ENCODE measurements at regions not wholly inside any gene's neighbourhood (a gene's known extent, or its start where the extent isn't known, plus 50 kb on each side); places are given as distances from the start of the nearest gene placed in this dataset.
"Not testable (repeated sequence)": the region's sequence is repeated elsewhere in the genome, so short reads cannot be mapped to it uniquely, and the experiment has no call there.

- DNase-seq, result no peak
Observed at GRCh38 chr18:1149709-1150108, 245.0 kb downstream of the ADCYAP1 start.

- no peak for DNase-seq
Observed at GRCh38 chr18:1150344-1150743, 245.7 kb downstream of the ADCYAP1 start.

GRCh38 chr18:1152958-1153357 is 248.3 kb downstream of the ADCYAP1 start:
- DNase-seq, result not testable (repeated sequence)

- DNase-seq, result no peak
Observed at GRCh38 chr18:1173593-1173992, 268.9 kb downstream of the ADCYAP1 start.

GRCh38 chr18:1177232-1177631 is 272.6 kb downstream of the ADCYAP1 start:
- no peak for DNase-seq

DNA sequence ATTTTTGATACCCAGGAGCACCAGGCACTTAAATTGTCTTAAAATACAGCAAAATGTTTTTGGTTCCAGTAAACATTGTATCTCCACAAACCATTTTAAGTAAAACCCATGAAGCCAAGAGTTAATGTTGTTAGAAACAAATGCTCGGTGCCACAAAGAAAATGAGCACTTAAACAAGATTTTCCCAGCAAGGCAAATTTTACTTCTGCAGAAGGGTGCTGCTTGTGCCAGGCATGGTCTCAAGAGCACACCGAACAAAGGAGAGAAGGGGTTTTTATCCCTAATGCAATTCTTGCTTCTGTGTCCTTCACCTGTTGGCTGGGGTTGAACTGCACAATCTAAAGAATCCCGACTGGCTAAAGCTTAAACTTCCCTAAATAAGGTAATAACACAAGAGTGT is 286.7 kb downstream of the ADCYAP1 start:
- DNase-seq, result no peak

- DNase-seq, result no peak
Observed at GRCh38 chr18:1213126-1213525, 308.5 kb downstream of the ADCYAP1 start.

DNA sequence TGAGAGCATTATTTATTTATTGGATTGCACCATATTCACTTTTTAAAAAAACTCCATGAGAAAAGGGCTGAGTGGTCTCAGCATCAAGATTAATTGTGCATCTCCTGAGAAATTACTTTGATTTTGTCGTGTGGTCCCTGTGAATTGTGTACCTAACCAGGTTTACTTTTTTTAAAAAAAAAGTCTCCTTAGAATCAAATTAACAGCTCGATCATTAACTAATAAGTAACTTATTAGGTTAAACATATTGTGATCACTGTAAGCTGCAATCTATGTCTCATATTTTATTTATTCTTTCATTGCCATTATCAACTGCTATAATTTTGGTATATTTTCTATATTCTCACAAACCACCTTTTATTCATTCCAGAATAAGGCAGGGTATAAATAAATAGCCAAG is 318.2 kb downstream of the ADCYAP1 start:
- no peak for DNase-seq

- no peak for DNase-seq
Observed at GRCh38 chr18:1227025-1227424, 322.4 kb downstream of the ADCYAP1 start.

DNA sequence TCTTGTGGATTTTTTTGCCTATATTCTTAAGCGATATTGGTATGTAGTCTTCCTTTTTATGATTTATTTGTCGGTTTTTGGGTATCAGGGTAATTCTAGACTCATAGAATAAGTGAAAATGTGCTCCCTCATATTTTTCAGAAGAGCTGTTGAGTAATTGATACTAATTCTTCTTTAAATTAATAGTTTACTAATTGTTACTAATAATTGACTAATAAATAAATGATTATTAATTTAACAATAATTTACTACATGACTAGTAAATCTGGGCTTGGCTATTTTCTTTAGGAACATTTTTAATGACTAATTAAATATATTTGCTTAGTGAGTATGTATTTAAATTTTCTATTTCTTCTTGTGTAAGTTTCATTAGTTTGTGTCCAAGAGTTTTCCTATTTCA is 325.0 kb downstream of the ADCYAP1 start:
- no peak for DNase-seq

GRCh38 chr18:1232867-1233266 is 328.2 kb downstream of the ADCYAP1 start:
- no peak for DNase-seq

- DNase-seq, result no peak
Observed at GRCh38 chr18:1240701-1241100, 336.0 kb downstream of the ADCYAP1 start.

GRCh38 chr18:1244397-1245122 is 339.9 kb downstream of the ADCYAP1 start:
- DNase-seq, result no peak

GRCh38 chr18:1246827-1247226 is 342.2 kb downstream of the ADCYAP1 start:
- no peak for DNase-seq

DNA sequence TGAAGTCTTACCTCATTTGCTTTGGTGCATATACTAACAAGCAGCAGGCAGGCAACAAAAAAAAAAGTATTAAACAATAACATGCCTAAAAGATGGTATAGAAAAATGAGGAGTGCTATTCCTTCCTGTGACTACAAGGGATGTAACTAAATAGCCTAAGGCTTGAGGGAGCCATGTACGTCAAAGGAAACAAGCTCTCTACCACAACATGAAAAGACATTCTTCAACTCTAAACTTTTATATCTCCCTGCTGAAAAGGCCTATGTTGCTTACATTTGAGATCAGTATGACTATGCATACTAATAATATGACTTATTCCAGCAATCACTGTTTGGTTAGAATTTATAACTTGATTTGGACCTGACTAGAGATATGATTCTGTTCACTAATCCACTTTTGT is 347.9 kb downstream of the ADCYAP1 start:
- no peak for DNase-seq

- no peak for DNase-seq
Observed at GRCh38 chr18:1252936-1253335, 348.3 kb downstream of the ADCYAP1 start.

DNA sequence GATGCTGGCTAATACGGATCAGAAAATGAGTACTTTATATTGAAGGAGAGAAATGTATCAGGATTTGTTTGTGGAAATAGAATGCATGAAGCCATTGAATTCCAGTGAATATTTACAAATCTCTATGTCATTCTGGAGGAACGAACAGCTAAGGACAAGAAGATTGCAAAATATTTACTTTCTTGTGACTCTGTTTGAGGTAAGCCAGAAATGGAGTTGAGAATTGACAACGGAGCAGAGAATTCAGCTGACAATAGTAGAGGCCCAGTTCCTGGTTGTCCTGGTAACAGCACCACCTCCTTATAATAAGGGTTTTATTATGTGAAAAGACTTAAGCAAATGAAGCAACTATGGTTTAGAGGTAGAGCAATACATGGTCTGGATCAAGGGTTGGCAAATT is 349.2 kb downstream of the ADCYAP1 start:
- DNase-seq, result no peak

DNA sequence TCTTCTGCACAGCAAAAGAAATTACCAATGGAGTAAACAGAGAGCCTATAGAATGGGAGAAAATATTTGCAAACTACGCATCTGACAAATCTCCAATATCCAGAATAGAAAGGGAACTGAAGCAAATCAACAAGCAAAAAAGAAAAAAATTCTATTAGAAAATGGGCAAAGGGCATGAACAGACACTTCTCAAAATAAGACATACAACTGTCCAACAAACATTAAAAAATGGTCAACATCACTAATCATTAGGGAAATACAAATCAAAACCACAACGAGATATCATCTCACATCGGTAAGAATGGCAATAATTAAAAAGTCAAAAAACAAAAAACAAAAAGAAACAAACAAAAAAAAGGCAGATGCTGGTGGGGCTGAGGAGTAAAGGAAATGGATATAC is 356.4 kb downstream of the ADCYAP1 start:
- no peak for DNase-seq

DNA sequence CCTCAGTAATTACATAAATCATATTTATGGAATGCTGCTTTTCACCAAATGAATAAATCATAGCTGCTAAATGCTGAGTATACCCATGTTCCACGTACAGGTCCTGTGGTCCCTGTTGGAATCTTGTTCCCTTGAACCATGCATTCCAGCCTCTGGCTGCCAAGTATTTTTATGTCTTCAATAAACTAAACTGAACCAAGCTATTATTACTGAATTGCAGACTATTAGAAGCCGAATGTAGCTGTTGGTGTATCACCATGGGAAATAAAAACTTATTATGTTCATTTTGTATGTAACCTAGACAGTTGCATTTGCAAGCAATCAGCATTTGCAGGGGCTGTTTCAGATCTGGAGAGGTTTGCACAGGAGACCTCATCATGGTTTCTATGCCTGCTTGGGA is 362.4 kb downstream of the ADCYAP1 start:
- DNase-seq, result no peak

DNA sequence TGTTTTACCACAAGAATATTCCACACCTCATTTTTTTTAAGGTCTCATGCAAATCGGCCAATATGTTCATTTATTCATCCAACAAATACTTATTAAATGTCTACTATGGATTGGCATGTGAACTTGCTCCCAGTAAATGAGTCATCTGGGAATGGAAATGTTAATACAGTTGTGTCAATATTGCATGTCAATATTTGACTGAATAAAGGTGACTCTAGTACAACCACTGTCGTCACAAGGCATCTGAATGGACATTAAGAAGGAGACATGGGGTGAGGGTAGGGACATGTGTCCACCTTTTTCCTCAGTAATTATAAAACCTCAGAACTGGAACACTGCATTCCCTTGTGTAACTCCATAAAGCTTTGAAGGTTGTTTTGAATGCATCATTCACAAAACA is 365.4 kb downstream of the ADCYAP1 start:
- DNase-seq, result no peak

DNA sequence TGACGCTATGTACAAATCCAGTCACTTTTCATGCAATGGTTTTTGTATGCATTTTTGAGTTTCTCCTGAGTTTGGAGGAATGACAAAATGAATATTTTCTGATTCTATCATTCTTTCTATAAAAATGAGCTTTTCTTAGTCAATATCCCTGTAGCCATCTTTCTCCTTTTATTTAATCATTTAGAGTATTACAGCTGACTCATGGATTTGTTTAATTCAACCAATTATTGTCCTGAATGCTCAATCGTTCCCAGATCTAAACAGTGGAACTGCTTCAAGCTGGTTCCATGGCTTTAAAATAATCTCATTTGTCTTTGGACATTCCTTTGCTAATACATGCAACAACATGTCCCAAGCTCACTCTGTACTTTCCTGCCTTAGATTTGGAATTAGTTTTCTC is 368.8 kb downstream of the ADCYAP1 start:
- DNase-seq, result no peak

DNA sequence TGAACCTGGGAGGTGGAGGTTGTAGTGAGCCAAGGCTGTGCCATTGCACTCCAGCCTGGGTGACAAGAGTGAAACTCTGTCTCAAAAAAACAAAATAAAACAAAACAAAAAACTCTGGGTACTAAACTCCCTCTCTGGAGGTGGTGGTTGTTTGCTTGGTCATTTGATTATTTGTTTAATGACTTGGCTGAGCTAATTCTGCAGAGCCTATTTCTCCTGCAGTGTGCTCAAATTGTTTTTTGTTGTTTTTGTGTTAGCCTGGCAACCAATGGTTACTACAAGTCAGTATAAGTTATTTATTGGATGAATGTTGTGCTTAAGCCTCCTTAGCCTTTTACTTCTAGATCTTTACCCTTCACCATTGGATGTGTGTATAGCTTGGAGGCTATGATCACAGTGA is 387.5 kb downstream of the ADCYAP1 start:
- no peak for DNase-seq

DNA sequence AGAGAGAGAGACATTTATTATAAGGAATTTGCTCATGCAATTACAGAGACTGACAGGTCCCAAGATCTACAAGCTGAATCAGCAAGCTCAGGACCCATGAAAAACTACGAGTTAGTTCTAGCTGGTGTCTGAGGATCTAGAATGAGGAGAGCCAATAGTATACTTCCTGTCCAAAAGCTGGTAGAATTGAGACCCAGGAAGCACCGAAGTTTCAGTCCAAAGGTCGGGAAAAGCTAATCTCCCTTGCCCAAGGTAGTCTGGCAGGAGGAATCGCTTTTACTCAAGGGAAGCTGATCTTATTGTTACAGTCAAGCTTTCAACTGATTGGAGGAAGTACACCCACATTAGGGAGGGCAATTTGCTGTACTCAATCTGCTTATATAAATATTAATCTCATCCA is 389.6 kb downstream of the ADCYAP1 start:
- DNase-seq, result no peak

DNA sequence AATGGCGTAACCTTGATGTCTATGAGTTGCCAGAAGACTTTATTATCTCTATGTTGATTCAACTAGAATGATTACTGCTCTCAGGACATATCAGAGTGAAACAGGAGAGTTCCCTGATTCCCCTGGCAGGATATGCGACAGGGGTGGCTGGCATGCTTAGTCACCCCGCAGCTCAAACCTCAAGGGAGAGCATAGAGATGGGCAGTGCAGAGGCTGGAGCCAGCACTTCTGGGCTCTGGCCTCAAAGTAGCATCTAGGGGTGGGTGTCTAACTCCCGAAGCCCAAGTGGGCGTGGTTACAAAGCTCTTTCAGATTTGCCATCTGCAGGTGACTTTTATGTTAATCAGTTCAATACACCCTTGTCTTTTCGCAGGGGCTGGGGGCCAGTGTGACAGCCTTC is 391.6 kb downstream of the ADCYAP1 start:
- DNase-seq, result no peak

DNA sequence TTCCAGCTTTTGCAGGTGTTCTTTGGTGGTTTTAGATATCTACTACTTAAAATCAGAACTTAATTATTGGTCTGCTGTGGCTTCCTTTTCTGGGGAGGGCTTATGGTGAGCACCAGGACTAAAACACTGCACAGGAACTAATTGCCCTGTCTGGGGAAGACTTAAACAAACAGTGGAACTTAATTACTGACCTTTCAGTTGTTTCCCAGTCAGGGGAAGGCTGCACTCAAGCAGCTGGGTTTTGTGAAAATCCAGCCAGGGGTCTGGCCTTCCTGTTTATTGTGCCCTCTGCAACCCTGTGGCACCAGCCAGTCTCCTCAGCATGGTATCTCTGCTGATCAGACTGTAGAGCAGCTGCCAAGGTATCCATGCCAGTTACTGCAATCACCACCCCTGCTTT is 398.2 kb downstream of the ADCYAP1 start:
- DNase-seq, result no peak
